ENCODE measurements at regions not wholly inside any gene's neighbourhood (a gene's known extent, or its start where the extent isn't known, plus 50 kb on each side); places are given as distances from the start of the nearest gene placed in this dataset.

DNA sequence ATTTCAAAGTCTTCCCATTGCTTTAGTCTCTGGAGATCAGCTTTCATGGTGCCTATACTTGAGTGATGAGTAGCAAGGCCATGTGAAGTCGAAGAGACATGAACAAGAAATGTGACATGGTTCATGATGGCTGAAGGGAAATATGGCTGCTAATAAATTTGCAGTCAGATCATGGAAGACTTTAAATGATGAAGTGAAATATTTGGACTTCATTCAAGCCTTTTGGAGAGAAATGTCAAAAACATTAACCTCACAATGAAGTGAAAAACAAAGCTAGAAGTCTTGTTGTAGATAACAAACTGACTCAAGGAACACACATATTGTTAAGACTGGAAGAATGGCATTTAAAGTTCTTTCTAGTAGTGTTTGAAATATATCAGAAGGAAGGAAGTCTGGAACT lies 120.3 kb upstream of the CCDC54 start:
- TF ChIP-seq, protein P1, sequence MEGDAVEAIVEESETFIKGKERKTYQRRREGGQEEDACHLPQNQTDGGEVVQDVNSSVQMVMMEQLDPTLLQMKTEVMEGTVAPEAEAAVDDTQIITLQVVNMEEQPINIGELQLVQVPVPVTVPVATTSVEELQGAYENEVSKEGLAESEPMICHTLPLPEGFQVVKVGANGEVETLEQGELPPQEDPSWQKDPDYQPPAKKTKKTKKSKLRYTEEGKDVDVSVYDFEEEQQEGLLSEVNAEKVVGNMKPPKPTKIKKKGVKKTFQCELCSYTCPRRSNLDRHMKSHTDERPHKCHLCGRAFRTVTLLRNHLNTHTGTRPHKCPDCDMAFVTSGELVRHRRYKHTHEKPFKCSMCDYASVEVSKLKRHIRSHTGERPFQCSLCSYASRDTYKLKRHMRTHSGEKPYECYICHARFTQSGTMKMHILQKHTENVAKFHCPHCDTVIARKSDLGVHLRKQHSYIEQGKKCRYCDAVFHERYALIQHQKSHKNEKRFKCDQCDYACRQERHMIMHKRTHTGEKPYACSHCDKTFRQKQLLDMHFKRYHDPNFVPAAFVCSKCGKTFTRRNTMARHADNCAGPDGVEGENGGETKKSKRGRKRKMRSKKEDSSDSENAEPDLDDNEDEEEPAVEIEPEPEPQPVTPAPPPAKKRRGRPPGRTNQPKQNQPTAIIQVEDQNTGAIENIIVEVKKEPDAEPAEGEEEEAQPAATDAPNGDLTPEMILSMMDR (IDR thresholded peaks at IDR 0.05; ENCODE audit: low read length), result no peak
- TF ChIP-seq EZH2 (IDR thresholded peaks at IDR 0.05; ENCODE audit: borderline replicate concordance, low read length), result no peak

Data from OCI-LY1 (cell line).